H9 (cell line): ENCODE measurements at regions not wholly inside any gene's neighbourhood (a gene's known extent, or its start where the extent isn't known, plus 50 kb on each side); places are given as distances from the start of the nearest gene placed in this dataset.

Experiments used
- DNase-seq: peaks from one replicate; pipeline ENCODE4 v3.0.0-alpha.2; 2017
- H2AFZ ChIP-seq: one replicate; pipeline ENCODE4 v1.6.1; 2013; ENCODE audit warnings: mild to moderate bottlenecking, low read length, control low read depth, moderate library complexity
- H2AK5ac ChIP-seq: 2 replicates; pipeline ENCODE4 v1.6.1; 2013; ENCODE audit warnings: low read length, control low read depth, mixed read lengths; ENCODE audit not compliant: insufficient read length
- H2BK120ac ChIP-seq: one replicate; pipeline ENCODE4 v1.6.1; 2013; ENCODE audit warnings: low read depth, mild to moderate bottlenecking, low read length, control low read depth, inconsistent platforms; ENCODE audit not compliant: poor library complexity, severe bottlenecking
- H2BK12ac ChIP-seq: 2 replicates; pipeline ENCODE4 v1.6.1; 2013; ENCODE audit warnings: low read length, control low read depth, mixed read lengths, low read depth; ENCODE audit not compliant: insufficient read length
- H2BK15ac ChIP-seq: 2 replicates; pipeline ENCODE4 v1.6.1; 2013; ENCODE audit warnings: low read depth, low read length, control low read depth
- H2BK20ac ChIP-seq: one replicate; pipeline ENCODE4 v1.6.1; 2013; ENCODE audit warnings: low read depth, mild to moderate bottlenecking, low read length, control low read depth, inconsistent platforms; ENCODE audit not compliant: poor library complexity, severe bottlenecking
- H2BK5ac ChIP-seq: 2 replicates; pipeline ENCODE4 v1.6.1; 2013; ENCODE audit warnings: low read length, control low read depth, mixed read lengths; ENCODE audit not compliant: insufficient read length
- H3K14ac ChIP-seq: 2 replicates; pipeline ENCODE4 v1.6.1; 2013; ENCODE audit warnings: low read length, control low read depth; ENCODE audit not compliant: insufficient read depth
- H3K18ac ChIP-seq: 2 replicates; pipeline ENCODE4 v1.6.1; 2013; ENCODE audit warnings: low read depth, mild to moderate bottlenecking, mixed read lengths, low read length, control low read depth; ENCODE audit not compliant: insufficient read length
- H3K23ac ChIP-seq: 2 replicates; pipeline ENCODE4 v1.6.1; 2013; ENCODE audit warnings: low read length, control low read depth, mixed read lengths, low read depth; ENCODE audit not compliant: insufficient read length
- H3K23me2 ChIP-seq: 2 replicates; pipeline ENCODE4 v1.6.1; 2013; ENCODE audit warnings: low read depth, mild to moderate bottlenecking, mixed read lengths, low read length, control low read depth; ENCODE audit not compliant: insufficient read length, poor library complexity, severe bottlenecking
- H3K27ac ChIP-seq: 2 replicates; pipeline ENCODE4 v1.5.1; 2013; ENCODE audit warnings: low read length, control low read depth, mixed read lengths, low read depth; ENCODE audit not compliant: insufficient read length
- H3K27me3 ChIP-seq: 2 replicates; pipeline ENCODE4 v1.6.1; 2013; ENCODE audit warnings: low read length, control low read depth, inconsistent platforms; ENCODE audit not compliant: insufficient read depth
- H3K4ac ChIP-seq: 2 replicates; pipeline ENCODE4 v1.6.1; 2013; ENCODE audit warnings: low read depth, mild to moderate bottlenecking, control low read depth, inconsistent platforms, low read length, moderate library complexity
- H3K4me1 ChIP-seq: 2 replicates; pipeline ENCODE4 v1.6.1; 2013; ENCODE audit warnings: low read length, control low read depth, inconsistent platforms; ENCODE audit not compliant: insufficient read depth
- H3K4me2 ChIP-seq: 2 replicates; pipeline ENCODE4 v1.6.1; 2013; ENCODE audit warnings: low read length, control low read depth, mixed read lengths; ENCODE audit not compliant: insufficient read length, insufficient read depth
- H3K56ac ChIP-seq: 2 replicates; pipeline ENCODE4 v1.6.1; 2013; ENCODE audit warnings: low read depth, mild to moderate bottlenecking, mixed read lengths, low read length, control low read depth; ENCODE audit not compliant: insufficient read length
- H3K79me1 ChIP-seq: 2 replicates; pipeline ENCODE4 v1.6.1; 2013; ENCODE audit warnings: low read depth, mild to moderate bottlenecking, moderate library complexity, low read length, control low read depth, inconsistent platforms; ENCODE audit not compliant: insufficient read depth, poor library complexity, severe bottlenecking
- H3K79me2 ChIP-seq: 2 replicates; pipeline ENCODE4 v1.6.1; 2013; ENCODE audit warnings: low read length, control low read depth, inconsistent platforms; ENCODE audit not compliant: insufficient read depth
- H3K9ac ChIP-seq: 2 replicates; pipeline ENCODE4 v1.6.1; 2013; ENCODE audit warnings: low read length, control low read depth, mixed read lengths; ENCODE audit not compliant: insufficient read length; ENCODE audit errors: extremely low read depth
- H3K9me3 ChIP-seq: one replicate; pipeline ENCODE4 v1.6.1; 2013; ENCODE audit warnings: low read depth, low read length, inconsistent platforms; ENCODE audit not compliant: control insufficient read depth
- H3T11ph ChIP-seq: one replicate; pipeline ENCODE4 v1.6.1; 2013; ENCODE audit warnings: mild to moderate bottlenecking, low read length, control low read depth, inconsistent platforms
- H4K20me1 ChIP-seq: one replicate; pipeline ENCODE4 v1.6.1; 2013; ENCODE audit not compliant: control insufficient read depth, insufficient read length, insufficient read depth
- H4K5ac ChIP-seq: 2 replicates; pipeline ENCODE4 v1.6.1; 2013; ENCODE audit warnings: low read depth, mild to moderate bottlenecking, mixed read lengths, low read length, control low read depth; ENCODE audit not compliant: insufficient read length
- H4K8ac ChIP-seq: replicated peaks from 2 replicates; pipeline ENCODE4 v1.6.1; 2013; ENCODE audit warnings: low read length, control low read depth, mixed read lengths, low read depth; ENCODE audit not compliant: insufficient read length
- H4K91ac ChIP-seq: 2 replicates; pipeline ENCODE4 v1.6.1; 2013; ENCODE audit warnings: low read depth, mild to moderate bottlenecking, moderate library complexity, mixed read lengths, low read length, control low read depth; ENCODE audit not compliant: insufficient read length
- H3K27ac Mint-ChIP-seq, 3 experiments: 2 replicates in 2 of 3; 3 replicates in 1 of 3; pipeline ENCODE4 v1.8.0; 2020 to 2021; ENCODE audit warnings: mixed read lengths in 3 of 3, mild to moderate bottlenecking in 1 of 3, moderate library complexity in 1 of 3
- H3K27me3 Mint-ChIP-seq: 2 replicates; pipeline ENCODE4 v1.8.0; 2021; ENCODE audit warnings: low read depth, mild to moderate bottlenecking, moderate library complexity, mixed read lengths
- H3K36me3 Mint-ChIP-seq, 3 experiments: 2 replicates in 2 of 3; 3 replicates in 1 of 3; pipeline ENCODE4 v1.8.0; 2020 to 2021; ENCODE audit warnings: low read depth in 3 of 3, mixed read lengths in 3 of 3; ENCODE audit not compliant: insufficient read depth in 1 of 3
- H3K4me1 Mint-ChIP-seq, 2 experiments: 2 replicates each; pipeline ENCODE4 v1.8.0; 2020; ENCODE audit warnings: mixed read lengths in 2 of 2
- H3K4me3 Mint-ChIP-seq, 2 experiments: 2 replicates in 1 of 2; 3 replicates in 1 of 2; pipeline ENCODE4 v1.8.0; 2020 to 2021; ENCODE audit warnings: mild to moderate bottlenecking in 2 of 2, mixed read lengths in 2 of 2, moderate library complexity in 1 of 2
- H3K9me3 Mint-ChIP-seq, 2 experiments: 2 replicates in 1 of 2; 3 replicates in 1 of 2; pipeline ENCODE4 v1.8.0; 2020; ENCODE audit warnings: mild to moderate bottlenecking in 2 of 2, mixed read lengths in 2 of 2, moderate library complexity in 1 of 2
- WGBS: extraction: QIAGEN DNeasy Blood & Tissue Kit; methylation state at CpG from one replicate; pipeline ENCODE4 v1.1.7; 2013; ENCODE audit warnings: missing lambda C conversion rate, low lambda C conversion rate, mixed read lengths; ENCODE audit not compliant: insufficient read length; ENCODE audit errors: extremely low coverage; 5-methylcytosine and 5-hydroxymethylcytosine counted together
- TF ChIP-seq, protein P1 (sequence below): fragments of 200-600 bp; sonication (generic); conservative IDR thresholded peaks from 3 replicates; pipeline ENCODE4 v1.8.0; 2021; ENCODE audit warnings: antibody characterized with exemption, mild to moderate bottlenecking

DNA sequence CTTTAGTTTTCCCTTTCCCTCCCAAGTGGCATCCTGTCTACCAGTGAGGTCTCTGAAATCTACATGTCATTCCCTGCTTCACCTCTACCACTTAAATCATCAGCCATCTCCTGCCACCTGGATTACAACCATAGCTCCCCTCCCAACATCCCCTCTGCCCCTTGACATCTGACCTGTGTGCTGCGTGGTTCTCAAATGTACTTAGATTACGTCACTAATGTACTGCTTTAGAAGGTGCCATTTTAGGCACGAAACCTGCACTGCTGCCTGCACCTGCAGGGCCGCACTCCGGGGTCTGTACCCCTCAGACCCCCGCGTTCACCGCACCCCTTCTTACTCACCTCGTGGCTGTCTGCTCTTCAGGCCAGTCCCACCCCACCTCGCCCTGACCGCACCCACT lies 395.1 kb upstream of the MYT1L start:
- H2AK5ac ChIP-seq: no peak overlapping the region
- H3K27ac Mint-ChIP-seq: no peak overlapping the region
- H3K4me1 ChIP-seq: peaks cover 2% of the 10 kb centered on the region; the same call in 1 of the 2 replicates
- no peak overlapping the region for H4K8ac ChIP-seq
- H3K23me2 ChIP-seq: no peaks in the 10 kb centered on the region
- no peak overlapping the region for H3K23ac ChIP-seq
- H4K20me1 ChIP-seq: no peaks in the 10 kb centered on the region
- no peaks in the 10 kb centered on the region for H3K9me3 ChIP-seq
- peaks cover 1% of the 10 kb centered on the region for H3K27me3 Mint-ChIP-seq
- no CpG with 5 or more reads among the region's 11 CpGs for WGBS
- no peaks in the 10 kb centered on the region for H3K27me3 ChIP-seq
- no peak overlapping the region for H4K91ac ChIP-seq
- no peak overlapping the region for H3K4me2 ChIP-seq
- H3K9ac ChIP-seq: no peak overlapping the region
- no peak overlapping the region for H3K4me3 Mint-ChIP-seq
- TF ChIP-seq, protein P1, sequence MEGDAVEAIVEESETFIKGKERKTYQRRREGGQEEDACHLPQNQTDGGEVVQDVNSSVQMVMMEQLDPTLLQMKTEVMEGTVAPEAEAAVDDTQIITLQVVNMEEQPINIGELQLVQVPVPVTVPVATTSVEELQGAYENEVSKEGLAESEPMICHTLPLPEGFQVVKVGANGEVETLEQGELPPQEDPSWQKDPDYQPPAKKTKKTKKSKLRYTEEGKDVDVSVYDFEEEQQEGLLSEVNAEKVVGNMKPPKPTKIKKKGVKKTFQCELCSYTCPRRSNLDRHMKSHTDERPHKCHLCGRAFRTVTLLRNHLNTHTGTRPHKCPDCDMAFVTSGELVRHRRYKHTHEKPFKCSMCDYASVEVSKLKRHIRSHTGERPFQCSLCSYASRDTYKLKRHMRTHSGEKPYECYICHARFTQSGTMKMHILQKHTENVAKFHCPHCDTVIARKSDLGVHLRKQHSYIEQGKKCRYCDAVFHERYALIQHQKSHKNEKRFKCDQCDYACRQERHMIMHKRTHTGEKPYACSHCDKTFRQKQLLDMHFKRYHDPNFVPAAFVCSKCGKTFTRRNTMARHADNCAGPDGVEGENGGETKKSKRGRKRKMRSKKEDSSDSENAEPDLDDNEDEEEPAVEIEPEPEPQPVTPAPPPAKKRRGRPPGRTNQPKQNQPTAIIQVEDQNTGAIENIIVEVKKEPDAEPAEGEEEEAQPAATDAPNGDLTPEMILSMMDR: no peak
- H3K79me1 ChIP-seq: no peaks in the 10 kb centered on the region
- H3K4me1 Mint-ChIP-seq: peaks cover 0 to 5% of the 10 kb centered on the region in 2 experiments; a peak in 1 of 4 replicates
- H3T11ph ChIP-seq: no peak overlapping the region
- no peaks in the 10 kb centered on the region for H3K79me2 ChIP-seq
- no peak overlapping the region for H3K56ac ChIP-seq
- no peak overlapping the region for H2BK12ac ChIP-seq
- no peak overlapping the region for H3K4ac ChIP-seq
- DNase-seq: no peak
- H3K14ac ChIP-seq: no peak overlapping the region
- H3K9me3 Mint-ChIP-seq: peaks cover 0 to 3% of the 10 kb centered on the region in 2 experiments; a peak in 1 of 5 replicates
- H3K18ac ChIP-seq: no peak overlapping the region
- H2BK20ac ChIP-seq: no peak overlapping the region
- no peaks in the 10 kb centered on the region for H3K36me3 Mint-ChIP-seq
- H2BK5ac ChIP-seq: no peak overlapping the region
- H2AFZ ChIP-seq: no peak overlapping the region
- H2BK120ac ChIP-seq: no peak overlapping the region
- no peak overlapping the region for H4K5ac ChIP-seq
- no peak overlapping the region for H3K27ac ChIP-seq
- H2BK15ac ChIP-seq: no peak overlapping the region
